AG04449 (cell line): ENCODE measurements at regions not wholly inside any gene's neighbourhood (a gene's known extent, or its start where the extent isn't known, plus 50 kb on each side); places are given as distances from the start of the nearest gene placed in this dataset.
"Not testable (repeated sequence)": the region's sequence is repeated elsewhere in the genome, so short reads cannot be mapped to it uniquely, and the experiment has no call there.

Source experiments
- CTCF ChIA-PET: fragments of 350-600 bp; formaldehyde crosslinking; extraction: SDS; loops from one replicate; lab custom pipeline; 2021; ENCODE audit warnings: antibody characterized with exemption; lab: Yijun Ruan, JAX
- POLR2A ChIA-PET: fragments of 400-600, 350-600 bp; formaldehyde crosslinking; extraction: SDS; loops from one replicate; lab custom pipeline; 2020; ENCODE audit warnings: antibody characterized with exemption, inconsistent platforms; lab: Yijun Ruan, JAX
- DNase-seq: peaks from one replicate; pipeline ENCODE4 v3.0.0-alpha.2; 2010; ENCODE audit warnings: low read depth, low spot score
- H3K4me3 ChIP-seq: 2 replicates; pipeline ENCODE4 v1.5.1; 2011; ENCODE audit warnings: low read depth, mild to moderate bottlenecking, control low read depth, low read length
- CTCF ChIP-seq: IDR thresholded peaks from one replicate; pipeline ENCODE4 v1.5.1; 2011; ENCODE audit warnings: mild to moderate bottlenecking, moderate library complexity, low read length, control low read depth, inconsistent platforms; ENCODE audit not compliant: insufficient read depth; ENCODE audit errors: missing control alignments

DNA sequence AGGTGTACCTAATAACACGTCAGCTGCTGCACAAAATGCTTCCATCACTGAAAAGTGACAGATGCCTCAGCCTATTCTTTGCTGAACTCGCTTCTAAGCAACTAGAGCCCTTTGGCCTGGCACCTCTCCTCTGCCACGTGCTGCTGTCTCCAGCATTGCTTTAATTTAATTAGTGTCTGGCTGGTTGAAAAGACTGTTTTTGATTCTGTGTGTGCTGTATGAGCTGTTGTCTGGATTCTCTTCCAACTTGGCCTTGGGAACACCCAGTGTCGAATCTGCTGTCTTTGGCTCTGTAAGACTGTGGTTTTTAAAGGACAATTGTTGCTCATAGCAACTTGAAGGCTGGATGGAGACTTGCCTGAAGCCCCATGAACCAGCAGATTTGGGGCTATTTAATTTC is 109.5 kb downstream of the PSMG1 start:
- POLR2A ChIA-PET: no interaction called here
- no peak overlapping the region for H3K4me3 ChIP-seq
- CTCF ChIA-PET: no interaction called here

DNA sequence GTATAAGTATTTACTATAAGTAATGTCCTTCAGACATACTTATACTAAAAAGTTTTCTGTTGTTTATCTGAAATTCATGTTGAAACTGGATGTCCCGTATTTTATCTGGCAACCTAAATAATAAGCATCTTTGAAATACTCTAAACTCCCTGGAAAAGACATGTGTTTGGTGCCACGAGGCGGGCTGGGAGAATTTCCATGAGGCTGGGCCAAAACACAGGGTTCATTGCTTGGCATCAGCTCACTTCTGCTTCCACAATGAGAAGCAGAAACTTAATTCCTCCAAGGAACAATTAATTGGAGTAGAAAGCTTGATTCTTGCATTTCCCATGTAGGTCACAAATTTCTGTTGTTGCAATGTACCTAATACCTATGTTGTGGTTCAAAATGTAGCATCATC is 110.2 kb downstream of the PSMG1 start:
- DNase-seq: no peak
- TF ChIP-seq CTCF: no peak
- POLR2A ChIA-PET: no interaction called here
- no peak overlapping the region for H3K4me3 ChIP-seq
- CTCF ChIA-PET: no interaction called here

More for the DNA sequence above, 109.5 kb downstream of the PSMG1 start:
- no peak for TF ChIP-seq CTCF
- DNase-seq: no peak

- ChIA-PET POLR2A (interaction anchor here (0.9 kb wide), 1 partner anchor 21 kb away, joined by 3 read pairs; no protein-coding TSS in a partner anchor), CTCF (no interaction called here)
- TF ChIP-seq CTCF: no peak
- no peak overlapping the region for H3K4me3 ChIP-seq
- no peak for DNase-seq
These were observed 110.8 kb downstream of the PSMG1 start for GRCh38 chr21:39072468-39072867.

DNA sequence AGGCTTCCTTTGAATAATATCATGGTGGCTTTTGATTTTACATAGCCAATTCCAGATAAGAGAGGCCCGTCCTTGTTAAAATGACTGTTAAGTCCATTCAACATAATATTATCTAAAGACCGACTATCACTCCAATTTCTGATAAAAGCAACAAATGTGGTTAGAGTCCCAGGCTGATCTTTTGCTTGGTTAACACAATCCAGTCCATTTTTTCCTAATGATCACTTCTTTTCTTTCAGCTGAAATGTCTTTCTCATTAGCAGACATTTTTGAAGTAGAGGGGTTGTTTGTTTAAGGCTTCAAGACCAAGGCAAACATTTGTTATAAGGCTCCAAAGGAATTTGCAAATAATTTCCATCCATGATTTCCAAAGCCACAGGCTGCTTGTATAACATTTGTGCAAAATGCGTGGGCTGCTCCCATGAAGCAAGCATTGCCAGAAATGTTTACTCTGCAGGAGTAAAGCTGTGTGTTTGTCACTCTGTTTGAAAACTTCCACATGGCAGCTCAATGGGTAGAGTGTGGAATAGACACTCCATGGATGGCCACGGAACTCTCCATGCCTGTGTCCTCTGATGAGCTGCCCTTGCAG is 111.5 kb downstream of the PSMG1 start:
- CTCF ChIA-PET: interaction anchor here (0.7 kb wide), 1 partner anchor 10 kb away, joined by 3 read pairs; no protein-coding TSS in a partner anchor
- H3K4me3 ChIP-seq: no peak overlapping the region
- POLR2A ChIA-PET: interaction anchor here (0.9 kb wide), 1 partner anchor 20 kb away, joined by 3 read pairs; no protein-coding TSS in a partner anchor
- no peak for TF ChIP-seq CTCF
- DNase-seq: peak; percentile 56

DNA sequence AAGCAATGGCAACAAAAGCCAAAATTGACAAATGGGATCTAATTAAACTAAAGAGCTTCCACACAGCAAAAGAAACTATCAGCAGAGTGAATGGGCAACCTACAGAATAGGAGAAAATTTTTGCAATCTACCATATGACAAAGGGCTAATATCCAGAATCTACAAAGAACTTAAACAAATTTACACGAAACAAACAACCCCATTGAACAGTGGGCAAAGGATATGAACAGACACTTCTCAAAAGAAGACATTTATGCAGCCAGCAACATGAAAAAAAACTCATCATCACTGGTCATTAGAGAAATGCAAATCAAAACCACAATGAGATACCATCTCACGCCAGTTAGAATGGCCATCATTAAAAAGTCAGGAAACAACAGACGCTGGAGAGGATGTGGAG is 113.4 kb downstream of the PSMG1 start:
- CTCF ChIA-PET: not testable (repeated sequence)

DNA sequence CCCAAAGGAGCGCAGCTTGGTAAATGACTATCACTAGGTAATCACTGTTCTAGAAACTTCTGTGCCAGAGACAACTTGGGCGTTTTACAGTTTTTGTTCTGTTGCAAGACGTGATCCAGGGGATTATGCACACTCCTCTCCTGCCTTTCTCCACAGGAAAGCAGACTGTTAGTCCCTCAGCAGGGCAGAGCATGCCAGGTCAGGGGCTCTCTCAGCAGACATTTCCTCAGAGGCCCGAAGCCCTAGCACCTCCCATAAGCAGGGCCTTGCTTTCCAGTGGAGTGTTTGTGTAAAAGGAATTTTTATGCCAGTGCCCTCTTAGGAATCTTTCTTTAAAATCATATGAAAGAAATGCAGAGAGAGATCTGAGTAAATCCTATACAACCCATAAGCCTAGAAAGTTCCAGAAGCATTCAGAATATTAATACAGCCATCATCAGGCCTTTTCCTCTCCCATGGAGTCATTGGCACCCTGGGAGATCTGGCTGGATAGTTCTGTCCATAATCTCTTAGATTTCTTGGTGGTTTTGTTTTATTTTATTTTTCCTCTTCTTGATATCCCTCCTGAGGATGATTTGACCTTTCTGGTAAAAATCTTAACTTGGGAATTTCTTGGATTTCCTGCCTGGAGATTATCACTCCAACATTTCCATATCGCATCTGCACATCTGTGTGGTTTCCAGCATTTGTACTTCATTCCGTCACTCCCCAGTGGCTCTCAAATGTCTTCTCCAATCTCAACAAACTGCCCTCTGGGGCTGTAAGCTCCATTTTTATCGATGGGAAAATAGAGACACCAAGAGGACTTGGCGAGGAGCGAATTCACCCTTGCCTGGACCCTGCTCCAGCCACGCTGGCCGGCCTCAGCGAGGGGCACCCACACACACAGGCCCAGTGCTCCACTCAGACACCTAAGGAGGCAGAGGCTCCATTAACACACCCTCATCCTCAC is 116.1 kb downstream of the PSMG1 start:
- DNase-seq: no peak
- no peak overlapping the region for H3K4me3 ChIP-seq
- TF ChIP-seq CTCF: no peak
- POLR2A ChIA-PET: no interaction called here
- CTCF ChIA-PET: no interaction called here

More for the DNA sequence above, 113.4 kb downstream of the PSMG1 start:
- DNase-seq, H3K4me3 ChIP-seq, POLR2A ChIA-PET: not testable (repeated sequence)
